Large intestine (tissue), 3 donors: ENCODE measurements at regions not wholly inside any gene's neighbourhood (a gene's known extent, or its start where the extent isn't known, plus 50 kb on each side); places are given as distances from the start of the nearest gene placed in this dataset.
A peak's percentile ranks its signal among the peaks of the same experiment; 100 is the strongest.

ENCODE experiments used
- DNase-seq, 2 donors: peaks; one replicate each; pipeline versions ENCODE4 v3.0.0 to v3.0.0-alpha.2; 2013
- H3K27ac ChIP-seq: one replicate; pipeline ENCODE4 v1.5.1; 2013; ENCODE audit warnings: low read length
- H3K27me3 ChIP-seq: 2 replicates; pipeline ENCODE4 v1.6.1; 2013; ENCODE audit warnings: low read length; ENCODE audit not compliant: control insufficient read depth, insufficient read depth
- H3K36me3 ChIP-seq: 2 replicates; pipeline ENCODE4 v1.6.1; 2013; ENCODE audit warnings: low read length; ENCODE audit not compliant: control insufficient read depth, insufficient read depth
- H3K4me1 ChIP-seq: one replicate; pipeline ENCODE4 v1.6.1; 2013; ENCODE audit warnings: low read length; ENCODE audit not compliant: control insufficient read depth, insufficient read depth
- H3K4me3 ChIP-seq: one replicate; pipeline ENCODE4 v1.5.1; 2013; ENCODE audit warnings: low read length
- H3K9me3 ChIP-seq: one replicate; pipeline ENCODE4 v1.6.1; 2013; ENCODE audit warnings: mild to moderate bottlenecking, low read depth, low read length, moderate library complexity; ENCODE audit not compliant: control insufficient read depth
- WGBS: methylation state at CpG from one replicate; pipeline ENCODE4 v1.1.5; 2013; ENCODE audit warnings: low lambda C conversion rate; ENCODE audit not compliant: insufficient coverage; 5-methylcytosine and 5-hydroxymethylcytosine counted together

DNA sequence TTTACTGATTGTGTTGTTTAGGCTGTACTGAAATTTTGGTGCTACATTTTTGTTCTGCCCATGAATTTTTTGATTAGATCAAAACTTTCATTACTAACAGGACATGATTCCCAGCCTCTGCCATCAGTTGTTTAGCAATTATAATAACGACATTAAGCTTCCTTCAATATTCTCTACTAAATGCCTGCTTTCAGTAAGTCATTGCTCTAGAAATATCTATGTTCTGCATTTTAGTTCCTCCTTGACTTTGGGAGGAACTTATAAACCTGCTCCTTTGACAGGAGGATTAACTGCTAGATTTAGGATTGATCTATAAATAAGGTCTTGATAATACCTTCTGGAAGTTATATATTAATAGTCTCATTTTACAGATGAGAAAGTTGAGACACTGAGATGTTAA, 269.1 kb downstream of the RAP2B start:
- H3K9me3 ChIP-seq = no peaks in the 10 kb centered on the region
- H3K27ac ChIP-seq = no peak overlapping the region
- no peaks in the 10 kb centered on the region for H3K36me3 ChIP-seq
- H3K27me3 ChIP-seq = no peaks in the 10 kb centered on the region
- no peak for DNase-seq
- H3K4me1 ChIP-seq = no peaks in the 10 kb centered on the region
- no peak overlapping the region for H3K4me3 ChIP-seq
- WGBS = no CpG with 5 or more reads among the region's 1 CpG

GRCh38 chr3:153437666-153438065, 275.6 kb downstream of the RAP2B start:
- Histone ChIP-seq H3K4me1 (no peaks in the 10 kb centered on the region), H3K27ac (no peak overlapping the region), H3K27me3 (no peaks in the 10 kb centered on the region), H3K4me3 (no peak overlapping the region), H3K36me3 (no peaks in the 10 kb centered on the region), H3K9me3 (no peaks in the 10 kb centered on the region)
- 42% methylated on average over 2 of the region's 2 CpGs for WGBS
- DNase-seq = no peak

DNA sequence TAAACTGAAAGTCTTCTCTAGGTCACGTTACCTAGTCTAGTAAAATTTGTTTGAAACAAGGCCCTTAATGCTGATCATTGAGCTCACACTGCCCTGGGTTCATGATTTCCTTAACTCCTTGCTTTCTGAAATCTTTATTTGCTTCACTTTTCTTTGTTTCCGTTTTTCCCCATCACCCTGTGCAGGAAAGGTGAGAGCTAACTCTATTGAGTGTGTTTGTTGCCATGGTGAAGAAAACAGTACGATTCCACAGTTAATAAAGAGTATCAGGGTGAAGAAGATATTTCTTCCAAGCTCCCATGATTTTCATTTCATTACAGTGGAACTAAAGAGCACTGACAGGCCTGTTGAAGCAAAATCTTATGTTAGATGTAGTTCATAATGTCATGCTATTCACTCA, 276.2 kb downstream of the RAP2B start:
- Histone ChIP-seq H3K27ac (no peak overlapping the region), H3K4me1 (no peaks in the 10 kb centered on the region), H3K27me3 (no peaks in the 10 kb centered on the region), H3K9me3 (no peaks in the 10 kb centered on the region), H3K4me3 (no peak overlapping the region), H3K36me3 (no peaks in the 10 kb centered on the region)
- no peak for DNase-seq
- WGBS = 100% methylated on average over 2 of the region's 3 CpGs

- WGBS = 85% methylated on average over 2 of the region's 3 CpGs
- H3K27me3 ChIP-seq = no peaks in the 10 kb centered on the region
- no peaks in the 10 kb centered on the region for H3K9me3 ChIP-seq
- no peaks in the 10 kb centered on the region for H3K4me1 ChIP-seq
- no peaks in the 10 kb centered on the region for H3K36me3 ChIP-seq
- DNase-seq = no peak
- H3K4me3 ChIP-seq = no peak overlapping the region
- no peak overlapping the region for H3K27ac ChIP-seq
Measured at GRCh38 chr3:153439780-153440179, 277.8 kb downstream of the RAP2B start.

- Histone ChIP-seq H3K4me3 (no peak overlapping the region), H3K27me3 (no peaks in the 10 kb centered on the region), H3K9me3 (no peaks in the 10 kb centered on the region), H3K4me1 (no peaks in the 10 kb centered on the region), H3K36me3 (no peaks in the 10 kb centered on the region), H3K27ac (no peak overlapping the region)
- DNase-seq = no peak
- 83% methylated on average over 1 of the region's 5 CpGs for WGBS
Measured at GRCh38 chr3:153440311-153440710, 278.3 kb downstream of the RAP2B start.

GRCh38 chr3:153442386-153442785, 280.4 kb downstream of the RAP2B start:
- Histone ChIP-seq H3K27ac (no peak overlapping the region), H3K36me3 (no peaks in the 10 kb centered on the region), H3K4me3 (no peak overlapping the region), H3K9me3 (no peaks in the 10 kb centered on the region), H3K27me3 (no peaks in the 10 kb centered on the region), H3K4me1 (no peaks in the 10 kb centered on the region)
- WGBS = no CpG with 5 or more reads among the region's 2 CpGs
- DNase-seq = no peak

- no peak overlapping the region for H3K4me3 ChIP-seq
- H3K27ac ChIP-seq = no peak overlapping the region
- DNase-seq = no peak
- WGBS = 80% methylated on average over 1 of the region's 3 CpGs
- no peaks in the 10 kb centered on the region for H3K36me3 ChIP-seq
- H3K27me3 ChIP-seq = no peaks in the 10 kb centered on the region
- H3K4me1 ChIP-seq = no peaks in the 10 kb centered on the region
- no peaks in the 10 kb centered on the region for H3K9me3 ChIP-seq
Measured at GRCh38 chr3:153442799-153443487, 280.9 kb downstream of the RAP2B start.

GRCh38 chr3:153443961-153444360, 281.9 kb downstream of the RAP2B start:
- no peaks in the 10 kb centered on the region for H3K36me3 ChIP-seq
- H3K27ac ChIP-seq = no peak overlapping the region
- no peak overlapping the region for H3K4me3 ChIP-seq
- no peaks in the 10 kb centered on the region for H3K27me3 ChIP-seq
- H3K9me3 ChIP-seq = no peaks in the 10 kb centered on the region
- whole genome bisulfite sequencing = 46% methylated on average over 2 of the region's 3 CpGs
- H3K4me1 ChIP-seq = no peaks in the 10 kb centered on the region
- no peak for DNase-seq

- peak; percentile 5 to 12 for DNase-seq
Measured at GRCh38 chr3:153445817-153446216, 283.8 kb downstream of the RAP2B start.

DNA sequence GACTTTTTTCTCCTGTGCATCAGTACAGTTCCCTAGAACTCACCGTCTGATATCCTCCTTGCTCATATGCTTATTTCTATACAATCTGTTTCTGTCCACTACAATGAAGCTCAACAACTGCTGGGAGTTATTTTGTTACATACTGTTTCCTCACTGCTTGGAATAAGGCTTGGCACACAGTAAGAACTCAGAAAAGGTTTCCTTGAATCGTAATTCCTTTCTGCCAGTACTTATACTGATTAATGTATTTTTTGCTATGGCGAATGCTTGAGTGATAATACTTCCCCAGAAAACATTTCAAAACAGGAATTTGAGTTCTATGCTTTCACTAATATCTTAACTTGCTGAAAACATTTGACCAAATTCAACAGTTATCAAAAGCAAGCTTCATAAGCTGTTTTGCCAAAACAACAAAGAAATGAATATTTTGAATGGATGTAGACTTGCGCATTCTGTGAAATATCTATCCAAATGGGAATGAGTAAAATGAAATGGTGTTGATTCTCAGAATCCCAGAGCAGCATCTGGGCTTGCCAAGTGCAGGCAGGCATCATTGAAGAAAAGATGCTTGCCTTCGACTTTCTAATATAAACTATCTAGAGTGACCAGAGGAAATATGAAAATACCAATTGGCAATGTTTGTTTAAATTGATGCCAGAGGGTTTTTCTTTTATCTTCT, 286.3 kb downstream of the RAP2B start:
- H3K4me1 ChIP-seq = no peaks in the 10 kb centered on the region
- no peak overlapping the region for H3K4me3 ChIP-seq
- H3K9me3 ChIP-seq = no peaks in the 10 kb centered on the region
- no peaks in the 10 kb centered on the region for H3K27me3 ChIP-seq
- no peak for DNase-seq
- no peaks in the 10 kb centered on the region for H3K36me3 ChIP-seq
- WGBS = 83% methylated on average over 1 of the region's 5 CpGs
- no peak overlapping the region for H3K27ac ChIP-seq

More at GRCh38 chr3:153445817-153446216, 283.8 kb downstream of the RAP2B start:
- Histone ChIP-seq H3K27me3 (no peaks in the 10 kb centered on the region), H3K9me3 (no peaks in the 10 kb centered on the region), H3K27ac (no peak overlapping the region), H3K36me3 (no peaks in the 10 kb centered on the region), H3K4me3 (no peak overlapping the region), H3K4me1 (no peaks in the 10 kb centered on the region)
- no CpG with 5 or more reads among the region's 2 CpGs for WGBS
